Glutamatergic neuron (in vitro differentiated cells): ENCODE measurements at regions not wholly inside any gene's neighbourhood (a gene's known extent, or its start where the extent isn't known, plus 50 kb on each side); places are given as distances from the start of the nearest gene placed in this dataset.

ENCODE experiments used
- DNase-seq: peaks from one replicate; pipeline ENCODE4 v3.0.0; 2022
- H3K27ac Mint-ChIP-seq: one replicate; pipeline ENCODE4 v1.8.0; 2020; ENCODE audit warnings: mild to moderate bottlenecking, mixed read lengths, inconsistent platforms; ENCODE audit not compliant: unreplicated experiment
- H3K27me3 Mint-ChIP-seq: one replicate; pipeline ENCODE4 v1.8.0; 2020; ENCODE audit warnings: mild to moderate bottlenecking, moderate library complexity, mixed read lengths, inconsistent platforms; ENCODE audit not compliant: unreplicated experiment
- H3K36me3 Mint-ChIP-seq: one replicate; pipeline ENCODE4 v1.8.0; 2020; ENCODE audit warnings: mild to moderate bottlenecking, mixed read lengths, inconsistent platforms; ENCODE audit not compliant: unreplicated experiment
- H3K4me1 Mint-ChIP-seq: one replicate; pipeline ENCODE4 v1.8.0; 2020; ENCODE audit warnings: mild to moderate bottlenecking, low read depth, mixed read lengths, inconsistent platforms; ENCODE audit not compliant: unreplicated experiment
- H3K4me3 Mint-ChIP-seq: one replicate; pipeline ENCODE4 v1.8.0; 2020; ENCODE audit warnings: mild to moderate bottlenecking, mixed read lengths, inconsistent platforms; ENCODE audit not compliant: unreplicated experiment
- H3K9me3 Mint-ChIP-seq: one replicate; pipeline ENCODE4 v1.8.0; 2020; ENCODE audit warnings: mild to moderate bottlenecking, moderate library complexity, mixed read lengths, inconsistent platforms; ENCODE audit not compliant: unreplicated experiment
- CTCF ChIP-seq: fragments of 200-600 bp; sonication (generic); IDR thresholded peaks from one replicate; pipeline ENCODE4 v1.5.0; 2021; ENCODE audit not compliant: partially characterized antibody, unreplicated experiment

- DNase-seq = no peak
- peaks cover 39% of the 10 kb centered on the region for H3K4me1 Mint-ChIP-seq
- peaks cover 6% of the 10 kb centered on the region for H3K27me3 Mint-ChIP-seq
- peaks cover 4% of the 10 kb centered on the region for H3K9me3 Mint-ChIP-seq
- TF ChIP-seq CTCF = no peak
- H3K4me3 Mint-ChIP-seq = no peak overlapping the region
- no peak overlapping the region for H3K27ac Mint-ChIP-seq
- H3K36me3 Mint-ChIP-seq = no peaks in the 10 kb centered on the region
Observed at GRCh38 chr14:22485178-22485577, 103.8 kb downstream of the DAD1 start.

GRCh38 chr14:22484632-22485031, 104.4 kb downstream of the DAD1 start:
- H3K9me3 Mint-ChIP-seq = peaks cover 1% of the 10 kb centered on the region
- no peak for DNase-seq
- no peaks in the 10 kb centered on the region for H3K36me3 Mint-ChIP-seq
- TF ChIP-seq CTCF = no peak
- H3K4me3 Mint-ChIP-seq = no peak overlapping the region
- H3K4me1 Mint-ChIP-seq = peaks cover 34% of the 10 kb centered on the region
- H3K27ac Mint-ChIP-seq = no peak overlapping the region
- H3K27me3 Mint-ChIP-seq = peaks cover 7% of the 10 kb centered on the region

- Mint-ChIP-seq H3K4me3 (no peak overlapping the region), H3K9me3 (peaks cover 1% of the 10 kb centered on the region), H3K27me3 (peaks cover 8% of the 10 kb centered on the region), H3K36me3 (no peaks in the 10 kb centered on the region), H3K4me1 (peaks cover 34% of the 10 kb centered on the region), H3K27ac (no peak overlapping the region)
- no peak for DNase-seq
- TF ChIP-seq CTCF = no peak
Observed at GRCh38 chr14:22483863-22484593, 105.0 kb downstream of the DAD1 start.

GRCh38 chr14:22482782-22483553, 106.1 kb downstream of the DAD1 start:
- Mint-ChIP-seq H3K27me3 (peaks cover 3% of the 10 kb centered on the region), H3K27ac (no peak overlapping the region), H3K9me3 (no peaks in the 10 kb centered on the region), H3K36me3 (no peaks in the 10 kb centered on the region), H3K4me1 (peaks cover 25% of the 10 kb centered on the region), H3K4me3 (no peak overlapping the region)
- TF ChIP-seq CTCF = no peak
- DNase-seq = no peak
